ENCODE measurements at regions not wholly inside any gene's neighbourhood (a gene's known extent, or its start where the extent isn't known, plus 50 kb on each side); places are given as distances from the start of the nearest gene placed in this dataset.

DNA sequence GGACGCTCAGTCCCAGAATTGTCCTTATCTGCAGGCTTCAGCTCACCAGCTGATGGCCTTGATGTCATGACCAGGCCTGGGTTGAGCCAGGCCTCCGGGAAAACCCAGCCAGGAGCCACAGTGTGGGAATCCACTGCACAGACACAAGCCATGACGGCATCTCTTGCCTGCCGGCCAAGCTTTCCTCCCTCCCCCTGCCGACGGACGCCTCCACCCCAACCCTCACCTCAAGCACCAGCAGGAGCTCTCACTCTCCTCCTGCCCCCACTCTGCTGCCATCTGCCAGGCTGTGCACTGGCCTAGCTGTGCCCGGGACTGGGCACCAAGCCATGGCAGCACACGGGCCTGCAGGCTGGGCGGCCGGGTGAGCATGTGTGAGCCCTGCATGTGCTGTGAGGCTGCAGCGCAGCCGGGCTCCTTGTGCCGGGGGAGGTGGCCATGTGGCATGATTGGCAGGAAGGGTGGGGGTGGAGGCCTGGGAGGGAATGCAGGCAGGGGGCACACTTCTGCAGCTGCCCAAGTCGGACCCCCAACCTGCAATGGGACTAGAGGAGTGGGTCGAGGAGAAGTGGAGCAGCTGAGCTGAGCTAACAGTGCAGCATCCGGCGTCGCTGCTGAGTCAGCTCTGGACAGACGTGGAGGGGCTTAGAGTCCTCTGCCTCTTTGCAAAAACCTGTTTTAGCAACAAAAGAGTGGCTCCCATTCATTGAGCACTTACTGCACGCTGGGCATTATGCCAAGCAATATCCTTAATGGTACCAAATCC, 268.5 kb downstream of the CBLN1 start:
- TF ChIP-seq CTCF (IDR thresholded peaks at IDR 0.05 in 4 of 5, conservative IDR thresholded peaks at IDR 0.05 in 1 of 5) = no peak
- TF ChIP-seq POLR2A (IDR thresholded peaks at IDR 0.05) = no peak

Data from gastrocnemius medialis (tissue), 4 donors.